ENCODE measurements at regions not wholly inside any gene's neighbourhood (a gene's known extent, or its start where the extent isn't known, plus 50 kb on each side); places are given as distances from the start of the nearest gene placed in this dataset.

DNA sequence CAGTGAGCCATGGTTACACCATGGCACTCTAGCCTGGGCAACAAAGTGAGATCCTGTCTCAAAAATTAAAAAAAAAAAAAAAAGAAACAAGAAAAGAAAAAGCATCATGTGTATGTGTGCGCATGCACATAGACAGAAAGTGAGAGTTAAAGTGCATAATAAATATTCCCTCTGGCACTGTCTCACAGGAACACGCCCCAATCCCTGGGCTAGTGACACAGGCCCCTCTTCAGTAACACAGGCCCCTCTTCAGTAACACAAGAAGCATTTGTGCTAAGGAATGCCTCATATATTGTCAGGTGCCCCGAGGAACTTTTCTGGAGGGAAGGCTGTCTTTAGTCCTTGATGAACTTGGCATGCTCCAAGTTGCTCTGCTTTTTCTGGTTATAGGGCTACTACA lies 57.5 kb downstream of the RPL27A start:
- Histone ChIP-seq H3K9me3 (ENCODE audit: control insufficient read depth, low read length) (no peaks in the 10 kb centered on the region), H3K27me3 (ENCODE audit: control insufficient read depth, insufficient read depth, low read length) (no peaks in the 10 kb centered on the region), H3K9ac (ENCODE audit: low read length) (no peak overlapping the region), H3K4me1 (ENCODE audit: control insufficient read depth, insufficient read depth, low read length) (no peaks in the 10 kb centered on the region), H3K4me3 (ENCODE audit: low read length) (no peak overlapping the region), H3K36me3 (ENCODE audit: control insufficient read depth, insufficient read depth, low read length) (no peaks in the 10 kb centered on the region)

DNA sequence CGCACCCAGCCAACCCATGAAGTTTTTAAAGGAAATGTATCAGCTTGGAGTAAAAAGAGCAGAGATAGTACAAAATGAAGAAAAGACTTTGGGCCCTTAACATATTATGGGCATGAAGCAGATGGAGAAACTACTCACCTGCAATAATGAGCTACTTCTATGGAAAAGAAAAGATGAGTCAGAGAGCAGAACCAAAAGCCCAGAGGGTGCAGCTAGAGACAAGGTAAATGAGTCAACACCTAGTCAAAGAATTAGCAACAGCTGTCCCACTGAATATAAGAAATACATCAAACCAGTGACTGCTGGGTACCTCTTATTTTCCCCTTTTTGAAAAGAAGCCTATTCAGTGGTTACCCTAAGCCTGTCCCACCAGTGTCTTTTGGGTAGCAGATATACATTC lies 61.8 kb downstream of the RPL27A start:
- H3K9me3 ChIP-seq (ENCODE audit: control insufficient read depth, low read length) = no peaks in the 10 kb centered on the region
- H3K9ac ChIP-seq (ENCODE audit: low read length) = no peak overlapping the region
- H3K4me3 ChIP-seq (ENCODE audit: low read length) = no peak overlapping the region
- H3K36me3 ChIP-seq (ENCODE audit: control insufficient read depth, insufficient read depth, low read length) = no peaks in the 10 kb centered on the region
- no peaks in the 10 kb centered on the region for H3K27me3 ChIP-seq (ENCODE audit: control insufficient read depth, insufficient read depth, low read length)
- peaks cover 21% of the 10 kb centered on the region for H3K4me1 ChIP-seq (ENCODE audit: control insufficient read depth, insufficient read depth, low read length)

DNA sequence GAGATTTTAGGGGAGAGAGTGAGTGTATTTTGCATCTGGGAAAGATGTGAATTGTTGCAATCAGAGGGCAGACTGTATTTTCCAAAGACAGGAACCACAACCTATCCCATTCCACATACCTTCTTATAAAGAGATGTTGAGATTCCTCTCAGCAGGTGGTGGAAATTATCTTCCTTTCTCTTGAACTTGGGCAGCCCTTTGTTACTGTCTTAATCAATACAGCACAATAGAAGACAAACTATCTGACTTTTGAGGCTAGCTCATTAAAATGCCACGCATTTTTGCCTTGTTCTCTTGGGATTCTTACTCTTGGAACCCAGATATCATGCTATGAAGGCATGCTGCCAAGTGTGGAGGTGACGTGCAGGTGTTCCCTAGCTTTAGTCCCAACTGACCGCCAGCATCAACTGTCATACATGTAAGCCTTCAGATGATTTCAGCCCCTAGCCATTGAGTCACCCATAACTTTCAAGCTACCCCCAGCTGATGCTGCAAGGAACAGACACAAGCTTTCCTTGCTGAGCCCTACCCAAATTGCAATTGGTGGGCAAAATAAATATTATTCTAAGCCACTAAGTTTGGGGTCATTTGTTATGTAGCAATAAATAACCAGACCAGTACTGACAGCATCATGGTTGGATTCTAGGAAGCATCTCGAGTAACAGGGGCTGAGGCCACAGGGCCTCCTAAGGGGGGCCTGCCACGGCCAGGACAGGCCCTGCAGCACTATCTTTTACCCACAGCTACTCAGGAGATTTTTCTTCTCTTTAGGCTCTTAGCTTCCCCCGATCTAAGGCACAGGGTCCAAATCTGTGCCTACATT lies 63.0 kb downstream of the RPL27A start:
- no peaks in the 10 kb centered on the region for H3K9me3 ChIP-seq (ENCODE audit: control insufficient read depth, low read length)
- no peak overlapping the region for H3K9ac ChIP-seq (ENCODE audit: low read length)
- H3K36me3 ChIP-seq (ENCODE audit: control insufficient read depth, insufficient read depth, low read length) = no peaks in the 10 kb centered on the region
- H3K4me1 ChIP-seq (ENCODE audit: control insufficient read depth, insufficient read depth, low read length) = peaks cover 22% of the 10 kb centered on the region
- H3K4me3 ChIP-seq (ENCODE audit: low read length) = no peak overlapping the region
- no peaks in the 10 kb centered on the region for H3K27me3 ChIP-seq (ENCODE audit: control insufficient read depth, insufficient read depth, low read length)

DNA sequence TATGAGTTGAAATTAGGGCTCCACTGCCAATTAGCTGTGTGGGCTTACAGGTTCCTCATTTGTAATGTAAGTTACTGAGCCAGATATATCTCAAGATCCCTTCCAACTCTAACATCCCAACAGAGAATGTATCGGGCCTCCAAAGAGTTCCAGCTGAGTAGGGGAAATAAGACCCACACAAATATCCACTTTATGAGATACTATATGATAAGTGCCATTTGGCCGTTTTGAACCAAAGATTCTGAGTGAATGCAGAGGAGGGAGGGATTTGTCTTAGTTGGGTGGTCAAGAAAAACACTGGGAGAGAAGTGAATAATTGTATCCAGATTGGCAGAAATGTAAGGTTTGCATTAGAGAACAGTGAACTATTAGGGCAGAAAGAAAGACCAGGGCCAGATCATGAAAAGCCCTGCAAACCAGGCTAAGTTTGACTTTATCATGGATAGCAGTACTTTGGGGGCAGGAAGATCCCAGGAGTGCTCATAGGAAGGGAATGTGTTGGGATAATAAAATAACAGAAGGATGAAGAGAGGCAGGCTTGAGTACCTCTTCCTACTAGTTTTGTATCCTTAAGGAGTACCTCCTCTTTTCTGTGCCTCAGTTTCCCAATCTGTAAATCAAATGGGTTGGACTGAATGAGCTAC lies 63.9 kb downstream of the RPL27A start:
- H3K9me3 ChIP-seq (ENCODE audit: control insufficient read depth, low read length) = no peaks in the 10 kb centered on the region
- H3K4me3 ChIP-seq (ENCODE audit: low read length) = no peak overlapping the region
- H3K36me3 ChIP-seq (ENCODE audit: control insufficient read depth, insufficient read depth, low read length) = no peaks in the 10 kb centered on the region
- H3K4me1 ChIP-seq (ENCODE audit: control insufficient read depth, insufficient read depth, low read length) = peaks cover 22% of the 10 kb centered on the region
- no peaks in the 10 kb centered on the region for H3K27me3 ChIP-seq (ENCODE audit: control insufficient read depth, insufficient read depth, low read length)
- H3K9ac ChIP-seq (ENCODE audit: low read length) = no peak overlapping the region

DNA sequence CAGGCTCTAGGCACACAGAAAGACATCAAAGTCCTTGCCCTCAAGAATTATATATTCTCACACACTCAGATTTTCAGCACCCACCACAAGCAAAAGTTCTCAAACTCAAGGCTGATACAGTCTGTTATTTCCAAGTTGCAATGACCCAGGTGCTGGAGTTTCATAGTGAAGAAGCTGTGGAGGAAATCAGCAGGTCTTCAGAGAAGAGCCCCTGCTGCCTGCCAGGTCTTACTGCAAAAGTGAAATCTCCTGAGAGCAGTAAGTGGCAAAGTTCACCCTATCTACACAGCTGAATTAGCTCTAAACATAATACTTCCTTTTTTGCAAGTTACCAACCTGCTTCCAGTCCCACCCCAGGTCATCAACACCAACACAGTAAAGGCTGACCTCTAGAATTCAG lies 64.6 kb downstream of the RPL27A start:
- Histone ChIP-seq H3K4me1 (ENCODE audit: control insufficient read depth, insufficient read depth, low read length) (peaks cover 22% of the 10 kb centered on the region), H3K27me3 (ENCODE audit: control insufficient read depth, insufficient read depth, low read length) (no peaks in the 10 kb centered on the region), H3K9ac (ENCODE audit: low read length) (no peak overlapping the region)

DNA sequence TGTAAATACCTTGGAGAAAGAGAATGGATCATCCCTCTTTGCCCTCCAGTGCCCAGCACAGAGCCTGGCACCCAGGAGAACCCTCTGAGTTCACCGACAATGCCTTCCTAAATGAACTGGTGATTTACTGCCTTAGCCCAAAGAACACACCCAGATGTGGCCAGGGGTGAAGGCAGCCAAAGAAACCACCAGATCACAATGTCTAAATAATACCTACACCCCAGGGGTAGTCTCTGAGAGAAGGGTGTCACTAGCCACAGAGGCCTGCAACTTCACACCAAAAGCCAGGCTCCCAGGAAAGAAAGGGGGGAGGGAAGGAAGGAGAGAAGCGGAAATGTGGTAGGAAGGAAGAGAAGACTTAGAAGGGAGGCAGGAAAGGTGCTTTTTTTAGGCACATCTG lies 65.7 kb downstream of the RPL27A start:
- H3K27me3 ChIP-seq (ENCODE audit: control insufficient read depth, insufficient read depth, low read length) = no peaks in the 10 kb centered on the region
- H3K4me1 ChIP-seq (ENCODE audit: control insufficient read depth, insufficient read depth, low read length) = peaks cover 22% of the 10 kb centered on the region
- no peaks in the 10 kb centered on the region for H3K9me3 ChIP-seq (ENCODE audit: control insufficient read depth, low read length)
- no peaks in the 10 kb centered on the region for H3K36me3 ChIP-seq (ENCODE audit: control insufficient read depth, insufficient read depth, low read length)
- no peak overlapping the region for H3K9ac ChIP-seq (ENCODE audit: low read length)
- H3K4me3 ChIP-seq (ENCODE audit: low read length) = no peak overlapping the region

More for the DNA sequence above, 64.6 kb downstream of the RPL27A start:
- no peaks in the 10 kb centered on the region for H3K36me3 ChIP-seq (ENCODE audit: control insufficient read depth, insufficient read depth, low read length)
- no peaks in the 10 kb centered on the region for H3K9me3 ChIP-seq (ENCODE audit: control insufficient read depth, low read length)
- H3K4me3 ChIP-seq (ENCODE audit: low read length) = no peak overlapping the region

DNA sequence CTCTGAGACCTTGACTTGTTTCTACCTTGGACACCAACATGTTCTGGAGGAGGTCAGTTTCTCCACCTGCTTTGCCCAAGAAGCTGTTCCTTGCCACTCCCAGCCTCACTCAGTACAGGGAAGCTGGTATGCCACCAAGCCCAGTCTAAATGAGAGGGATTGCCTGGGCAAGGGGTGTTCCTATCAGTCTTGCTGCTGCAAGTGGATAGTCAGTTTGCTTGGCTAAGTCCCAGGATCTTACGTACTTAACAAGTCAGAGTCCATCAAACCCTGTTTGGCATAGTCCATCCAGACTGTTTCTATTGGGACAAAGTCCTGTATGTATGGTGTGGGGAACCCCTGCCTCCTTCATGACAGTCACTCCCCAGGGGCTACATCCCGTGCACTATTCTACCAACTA lies 66.6 kb downstream of the RPL27A start:
- no peak overlapping the region for H3K9ac ChIP-seq (ENCODE audit: low read length)
- H3K9me3 ChIP-seq (ENCODE audit: control insufficient read depth, low read length) = no peaks in the 10 kb centered on the region
- H3K36me3 ChIP-seq (ENCODE audit: control insufficient read depth, insufficient read depth, low read length) = no peaks in the 10 kb centered on the region
- no peak overlapping the region for H3K4me3 ChIP-seq (ENCODE audit: low read length)
- H3K27me3 ChIP-seq (ENCODE audit: control insufficient read depth, insufficient read depth, low read length) = no peaks in the 10 kb centered on the region
- peaks cover 22% of the 10 kb centered on the region for H3K4me1 ChIP-seq (ENCODE audit: control insufficient read depth, insufficient read depth, low read length)

DNA sequence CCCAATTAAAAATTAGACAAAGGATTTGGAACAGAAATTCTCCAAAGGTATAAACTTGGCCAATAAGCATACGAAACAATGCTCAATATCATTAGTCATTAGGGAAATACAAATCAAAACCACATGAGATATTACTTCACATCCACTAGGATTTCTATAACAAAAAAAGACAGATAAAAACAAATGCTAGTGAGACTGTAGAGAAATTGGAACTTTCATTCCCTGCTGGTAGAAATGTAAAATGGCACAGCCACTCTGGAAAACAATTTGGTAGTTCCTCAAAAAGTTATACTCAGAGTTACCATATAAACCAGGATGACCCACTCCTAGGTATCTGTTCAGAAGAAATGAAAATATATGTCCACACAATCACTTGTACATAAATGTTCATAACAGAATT lies 71.6 kb downstream of the RPL27A start:
- peaks cover 16% of the 10 kb centered on the region for H3K4me1 ChIP-seq (ENCODE audit: control insufficient read depth, insufficient read depth, low read length)
- no peaks in the 10 kb centered on the region for H3K27me3 ChIP-seq (ENCODE audit: control insufficient read depth, insufficient read depth, low read length)
- H3K4me3 ChIP-seq (ENCODE audit: low read length) = no peak overlapping the region
- no peak overlapping the region for H3K9ac ChIP-seq (ENCODE audit: low read length)
- H3K9me3 ChIP-seq (ENCODE audit: control insufficient read depth, low read length) = no peaks in the 10 kb centered on the region
- H3K36me3 ChIP-seq (ENCODE audit: control insufficient read depth, insufficient read depth, low read length) = no peaks in the 10 kb centered on the region

DNA sequence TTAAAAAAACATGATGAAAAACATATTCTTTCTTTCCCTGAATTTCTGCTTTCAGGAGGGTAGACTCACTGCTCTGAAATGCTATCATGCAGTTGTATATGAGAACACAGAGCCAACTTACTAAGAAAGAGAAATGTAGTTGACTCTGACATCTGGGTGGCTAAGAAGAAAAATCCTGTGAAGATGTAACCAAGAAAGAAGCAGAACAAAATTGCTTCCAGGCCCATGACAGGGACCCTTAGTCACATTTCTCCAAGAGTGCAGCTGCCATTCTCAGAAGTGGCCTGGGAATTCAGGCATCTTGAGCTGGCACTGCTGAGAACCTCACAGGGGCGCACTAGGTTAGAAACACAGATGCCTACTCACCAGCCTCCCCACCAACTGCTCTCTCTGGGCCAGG lies 73.6 kb downstream of the RPL27A start:
- peaks cover 30% of the 10 kb centered on the region for H3K4me1 ChIP-seq (ENCODE audit: control insufficient read depth, insufficient read depth, low read length)
- H3K9ac ChIP-seq (ENCODE audit: low read length) = no peak overlapping the region
- H3K36me3 ChIP-seq (ENCODE audit: control insufficient read depth, insufficient read depth, low read length) = no peaks in the 10 kb centered on the region
- H3K9me3 ChIP-seq (ENCODE audit: control insufficient read depth, low read length) = no peaks in the 10 kb centered on the region
- H3K27me3 ChIP-seq (ENCODE audit: control insufficient read depth, insufficient read depth, low read length) = no peaks in the 10 kb centered on the region
- no peak overlapping the region for H3K4me3 ChIP-seq (ENCODE audit: low read length)

DNA sequence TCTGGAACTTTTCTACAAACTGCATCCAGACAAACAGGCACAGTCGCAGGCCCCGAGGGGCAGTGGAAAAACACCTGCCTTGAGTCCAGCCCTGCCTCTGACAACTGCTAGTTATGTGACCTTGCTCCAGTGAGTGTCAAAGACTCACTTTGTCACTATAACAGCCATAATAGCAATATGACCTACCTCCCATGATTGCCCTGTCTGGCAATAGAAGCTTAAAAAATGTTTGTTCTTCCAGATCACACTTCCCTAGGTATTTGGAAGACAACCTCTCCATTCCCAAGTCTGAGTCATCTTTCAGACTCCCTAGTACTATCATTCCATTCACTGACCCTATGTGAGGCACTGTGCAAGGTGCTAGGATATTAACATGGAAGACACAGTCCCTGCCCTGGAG lies 74.5 kb downstream of the RPL27A start:
- no peak overlapping the region for H3K4me3 ChIP-seq (ENCODE audit: low read length)
- no peaks in the 10 kb centered on the region for H3K36me3 ChIP-seq (ENCODE audit: control insufficient read depth, insufficient read depth, low read length)
- H3K27me3 ChIP-seq (ENCODE audit: control insufficient read depth, insufficient read depth, low read length) = no peaks in the 10 kb centered on the region
- H3K4me1 ChIP-seq (ENCODE audit: control insufficient read depth, insufficient read depth, low read length) = peaks cover 37% of the 10 kb centered on the region
- H3K9ac ChIP-seq (ENCODE audit: low read length) = no peak overlapping the region
- no peaks in the 10 kb centered on the region for H3K9me3 ChIP-seq (ENCODE audit: control insufficient read depth, low read length)

DNA sequence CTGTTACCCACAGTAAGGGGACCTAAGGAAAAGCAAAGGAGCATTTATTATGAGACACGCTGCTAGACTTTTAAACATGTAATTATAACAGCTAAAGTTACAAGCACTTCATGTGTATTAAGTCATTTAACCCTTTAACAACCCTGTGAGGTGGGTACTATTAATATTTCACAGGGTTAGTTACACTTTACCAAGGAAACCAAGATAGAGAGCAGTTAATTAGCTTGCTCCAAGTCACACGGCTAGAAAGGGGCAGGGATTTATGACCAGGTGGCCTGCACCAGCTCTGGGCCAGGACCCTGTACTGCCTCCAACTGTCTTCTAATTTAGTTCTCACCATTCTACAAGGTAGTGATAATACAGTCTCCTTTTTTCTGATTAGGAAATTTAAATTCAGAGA lies 74.9 kb downstream of the RPL27A start:
- Histone ChIP-seq H3K9me3 (ENCODE audit: control insufficient read depth, low read length) (no peaks in the 10 kb centered on the region), H3K27me3 (ENCODE audit: control insufficient read depth, insufficient read depth, low read length) (no peaks in the 10 kb centered on the region), H3K4me3 (ENCODE audit: low read length) (no peak overlapping the region), H3K9ac (ENCODE audit: low read length) (no peak overlapping the region), H3K4me1 (ENCODE audit: control insufficient read depth, insufficient read depth, low read length) (peaks cover 40% of the 10 kb centered on the region), H3K36me3 (ENCODE audit: control insufficient read depth, insufficient read depth, low read length) (no peaks in the 10 kb centered on the region)

DNA sequence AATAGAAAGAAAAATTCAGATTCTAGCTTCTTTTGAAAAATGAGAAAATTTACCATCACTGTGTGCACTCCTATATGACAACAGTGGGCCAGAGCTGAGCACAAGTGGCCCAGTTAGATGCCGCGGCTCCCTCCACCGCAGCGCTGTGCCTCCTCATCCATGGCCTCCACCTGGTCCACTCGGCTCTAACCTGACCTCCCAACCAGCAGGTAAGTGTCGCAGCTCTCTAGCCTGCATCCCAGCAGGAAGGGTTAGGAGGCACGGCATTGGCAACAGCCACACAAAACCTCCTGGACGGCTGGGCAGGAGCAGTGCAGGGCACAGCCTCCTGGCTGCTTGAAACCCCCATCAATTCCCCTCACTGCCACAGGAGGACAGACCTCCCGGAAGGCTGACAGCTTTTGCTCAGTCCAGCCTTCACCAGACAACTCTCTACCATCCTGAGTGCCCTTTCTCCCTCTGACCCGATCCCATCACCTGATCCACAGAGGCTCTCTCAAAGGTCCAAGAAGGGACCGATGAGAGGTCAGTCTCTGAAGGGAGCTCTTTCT lies 76.1 kb downstream of the RPL27A start:
- Histone ChIP-seq H3K27me3 (ENCODE audit: control insufficient read depth, insufficient read depth, low read length) (no peaks in the 10 kb centered on the region), H3K4me3 (ENCODE audit: low read length) (no peak overlapping the region), H3K36me3 (ENCODE audit: control insufficient read depth, insufficient read depth, low read length) (no peaks in the 10 kb centered on the region), H3K9ac (ENCODE audit: low read length) (no peak overlapping the region), H3K9me3 (ENCODE audit: control insufficient read depth, low read length) (no peaks in the 10 kb centered on the region), H3K4me1 (ENCODE audit: control insufficient read depth, insufficient read depth, low read length) (peaks cover 40% of the 10 kb centered on the region)
